BE2C (cell line): ENCODE measurements at regions not wholly inside any gene's neighbourhood (a gene's known extent, or its start where the extent isn't known, plus 50 kb on each side); places are given as distances from the start of the nearest gene placed in this dataset.

Source experiments
- DNase-seq: peaks from one replicate; pipeline ENCODE4 v3.0.0-alpha.2; 2020
- H3K27me3 ChIP-seq: fragments of 250-450 bp; sonication (Bioruptor Pico); 2 replicates; pipeline ENCODE4 v1.5.1; 2020; ENCODE audit warnings: mild to moderate bottlenecking
- H3K36me3 ChIP-seq: fragments of 250-450 bp; sonication (Bioruptor Pico); 2 replicates; pipeline ENCODE4 v1.5.1; 2020; ENCODE audit warnings: mild to moderate bottlenecking
- H3K4me1 ChIP-seq: fragments of 250-450 bp; sonication (Bioruptor Pico); 2 replicates; pipeline ENCODE4 v1.5.1; 2020
- H3K4me3 ChIP-seq: 2 replicates; pipeline ENCODE4 v1.5.1; 2011; ENCODE audit warnings: low read depth, low read length
- H3K9me3 ChIP-seq: fragments of 250-450 bp; sonication (Bioruptor Pico); 2 replicates; pipeline ENCODE4 v1.5.1; 2020
- TF ChIP-seq, protein P1 (sequence below): IDR thresholded peaks from 2 replicates; pipeline ENCODE4 v1.5.1; 2012; ENCODE audit warnings: mild to moderate bottlenecking, low read depth, low read length

DNA sequence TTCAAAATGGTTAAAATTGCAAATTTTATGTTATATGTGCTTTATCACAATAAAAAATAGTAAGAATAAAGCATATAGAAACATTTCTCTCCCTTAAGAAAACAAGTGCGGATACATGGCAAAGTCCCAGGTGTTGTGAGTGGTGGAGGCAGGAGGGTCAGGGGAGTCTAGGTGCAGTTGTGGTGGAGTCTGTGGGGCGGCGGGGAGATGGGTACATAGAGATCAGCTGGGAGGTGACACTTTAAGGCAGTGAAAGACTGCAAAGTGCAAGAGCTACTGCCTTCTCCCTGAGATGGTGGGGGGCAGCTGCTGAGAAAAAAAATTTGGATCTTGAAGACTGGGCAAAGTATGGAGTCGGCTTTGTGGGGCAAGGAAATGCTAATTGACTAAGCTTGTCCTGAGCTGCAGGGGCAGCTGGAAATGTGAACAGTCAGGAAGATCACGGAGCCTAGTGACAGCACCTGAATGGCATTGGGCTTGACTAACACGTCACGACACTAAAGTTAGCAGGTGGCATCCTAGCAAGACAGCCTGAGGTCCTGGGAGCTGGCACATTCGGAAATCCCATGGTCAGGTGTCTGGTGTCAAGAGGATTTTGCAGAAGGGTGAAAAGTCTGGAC is 72.9 kb upstream of the IRS2 start:
- Histone ChIP-seq H3K36me3 (no peaks in the 10 kb centered on the region), H3K27me3 (peaks cover 37% of the 10 kb centered on the region), H3K4me1 (no peaks in the 10 kb centered on the region), H3K9me3 (no peaks in the 10 kb centered on the region), H3K4me3 (no peak overlapping the region)
- DNase-seq, result no peak
- TF ChIP-seq, protein P1, sequence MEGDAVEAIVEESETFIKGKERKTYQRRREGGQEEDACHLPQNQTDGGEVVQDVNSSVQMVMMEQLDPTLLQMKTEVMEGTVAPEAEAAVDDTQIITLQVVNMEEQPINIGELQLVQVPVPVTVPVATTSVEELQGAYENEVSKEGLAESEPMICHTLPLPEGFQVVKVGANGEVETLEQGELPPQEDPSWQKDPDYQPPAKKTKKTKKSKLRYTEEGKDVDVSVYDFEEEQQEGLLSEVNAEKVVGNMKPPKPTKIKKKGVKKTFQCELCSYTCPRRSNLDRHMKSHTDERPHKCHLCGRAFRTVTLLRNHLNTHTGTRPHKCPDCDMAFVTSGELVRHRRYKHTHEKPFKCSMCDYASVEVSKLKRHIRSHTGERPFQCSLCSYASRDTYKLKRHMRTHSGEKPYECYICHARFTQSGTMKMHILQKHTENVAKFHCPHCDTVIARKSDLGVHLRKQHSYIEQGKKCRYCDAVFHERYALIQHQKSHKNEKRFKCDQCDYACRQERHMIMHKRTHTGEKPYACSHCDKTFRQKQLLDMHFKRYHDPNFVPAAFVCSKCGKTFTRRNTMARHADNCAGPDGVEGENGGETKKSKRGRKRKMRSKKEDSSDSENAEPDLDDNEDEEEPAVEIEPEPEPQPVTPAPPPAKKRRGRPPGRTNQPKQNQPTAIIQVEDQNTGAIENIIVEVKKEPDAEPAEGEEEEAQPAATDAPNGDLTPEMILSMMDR, result no peak

DNA sequence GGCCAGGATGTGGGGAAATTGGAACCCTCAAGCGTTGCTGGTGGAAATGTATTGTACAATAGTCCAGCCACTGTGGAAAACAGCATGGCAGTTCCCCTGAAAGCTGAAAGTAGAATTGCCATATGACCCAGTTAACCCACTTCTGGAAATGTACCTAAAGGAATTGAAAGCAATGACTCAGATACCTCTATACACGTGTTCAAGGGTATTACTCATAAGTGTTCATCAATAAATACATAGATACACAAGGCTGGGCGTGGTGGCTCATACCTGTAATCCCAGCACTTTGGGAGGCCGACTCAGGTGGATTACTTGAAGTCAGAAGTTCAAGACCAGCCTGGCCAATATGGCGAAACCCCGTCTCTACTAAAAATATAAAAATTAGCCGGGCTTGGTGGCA is 71.9 kb upstream of the IRS2 start:
- no peaks in the 10 kb centered on the region for H3K4me1 ChIP-seq
- no peaks in the 10 kb centered on the region for H3K9me3 ChIP-seq
- H3K36me3 ChIP-seq, result no peaks in the 10 kb centered on the region
- no peak overlapping the region for H3K4me3 ChIP-seq
- TF ChIP-seq, protein P1, result no peak
- no peak for DNase-seq
- H3K27me3 ChIP-seq, result peaks cover 34% of the 10 kb centered on the region

DNA sequence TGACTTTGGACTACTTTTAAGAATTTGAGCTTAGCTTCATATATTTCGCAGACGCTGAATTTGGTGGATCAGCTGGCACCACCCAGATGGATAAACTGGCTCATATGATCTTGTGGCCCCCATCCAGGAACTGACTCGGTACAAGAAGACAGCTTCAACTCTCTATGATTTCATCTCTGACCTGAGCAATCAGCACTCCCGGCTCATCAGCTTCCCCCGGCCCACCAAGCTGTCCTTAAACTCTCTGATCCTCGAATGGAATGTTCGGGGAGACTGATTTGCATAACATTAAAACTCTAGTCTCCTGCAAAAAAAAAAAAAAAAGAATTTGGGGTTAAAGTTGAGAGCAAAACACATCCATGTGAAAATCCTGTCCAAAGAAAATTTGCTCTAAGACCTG is 71.4 kb upstream of the IRS2 start:
- Histone ChIP-seq H3K36me3 (no peaks in the 10 kb centered on the region), H3K4me3 (no peak overlapping the region), H3K27me3 (peaks cover 29% of the 10 kb centered on the region), H3K9me3 (no peaks in the 10 kb centered on the region), H3K4me1 (no peaks in the 10 kb centered on the region)
- DNase-seq, result no peak
- TF ChIP-seq, protein P1, result no peak

GRCh38 chr13:109857325-109857724 is 70.9 kb upstream of the IRS2 start:
- TF ChIP-seq, protein P1, result no peak
- peaks cover 24% of the 10 kb centered on the region for H3K27me3 ChIP-seq
- H3K4me1 ChIP-seq, result no peaks in the 10 kb centered on the region

DNA sequence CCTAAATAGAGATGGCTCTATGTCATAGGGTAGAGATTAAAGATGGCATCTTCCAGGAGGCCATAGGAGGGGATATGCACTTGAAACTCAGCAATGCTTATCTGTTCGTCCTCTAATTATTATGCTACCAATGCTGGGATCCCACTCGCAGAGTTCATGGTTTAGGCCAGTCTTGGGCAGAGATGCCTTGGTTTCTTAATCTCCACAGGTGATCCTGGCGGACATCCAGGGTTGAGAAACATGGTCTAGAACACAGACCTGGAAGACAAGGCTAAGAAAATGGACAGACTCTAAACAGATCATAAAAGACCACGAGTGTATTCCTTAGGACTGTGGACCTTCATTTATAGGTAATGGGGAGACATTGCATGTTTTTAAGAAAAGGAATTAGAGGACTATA is 70.0 kb upstream of the IRS2 start:
- TF ChIP-seq, protein P1, result no peak
- DNase-seq, result no peak
- Histone ChIP-seq H3K36me3 (no peaks in the 10 kb centered on the region), H3K27me3 (peaks cover 17% of the 10 kb centered on the region), H3K9me3 (no peaks in the 10 kb centered on the region), H3K4me1 (no peaks in the 10 kb centered on the region), H3K4me3 (no peak overlapping the region)

More at GRCh38 chr13:109857325-109857724, 70.9 kb upstream of the IRS2 start:
- DNase-seq, result no peak
- H3K4me3 ChIP-seq, result no peak overlapping the region
- H3K9me3 ChIP-seq, result no peaks in the 10 kb centered on the region
- H3K36me3 ChIP-seq, result no peaks in the 10 kb centered on the region

GRCh38 chr13:109853153-109853552 is 66.8 kb upstream of the IRS2 start:
- Histone ChIP-seq H3K4me1 (no peaks in the 10 kb centered on the region), H3K36me3 (no peaks in the 10 kb centered on the region), H3K9me3 (no peaks in the 10 kb centered on the region), H3K27me3 (peaks cover 20% of the 10 kb centered on the region), H3K4me3 (no peak overlapping the region)
- TF ChIP-seq, protein P1, result no peak
- DNase-seq, result no peak
